PC-3 (cell line): ENCODE measurements at regions not wholly inside any gene's neighbourhood (a gene's known extent, or its start where the extent isn't known, plus 50 kb on each side); places are given as distances from the start of the nearest gene placed in this dataset.

Source experiments
- ATAC-seq: fragments of 200-7000 bp; cut with Tn5 transposase; 2 replicates; pipeline ENCODE4 v1.9.1; 2020; ENCODE audit warnings: mild to moderate bottlenecking, moderate library complexity
- BruUV-seq: library from RNA; stranded (reverse); fragments of 400-500 nt; replicated peaks from 2 replicates; lab custom pipeline; 2021; lab: Mats Ljungman, UMichigan
- CTCF ChIA-PET: fragments of 300-600 bp; sonication (Branson Sonifier 250); formaldehyde crosslinking; loops from one replicate; lab custom pipeline; 2022; ENCODE audit warnings: antibody characterized with exemption; lab: Charles Lee
- POLR2A ChIA-PET: fragments of 300-600 bp; sonication (Branson Sonifier 250); formaldehyde crosslinking; loops from one replicate; lab custom pipeline; 2022; ENCODE audit warnings: antibody characterized with exemption; ENCODE audit not compliant: unreplicated experiment; lab: Charles Lee
- DNase-seq: peaks from one replicate; pipeline ENCODE4 v3.0.0-alpha.2; 2015
- H2AFZ ChIP-seq: fragments of 300-600 bp; sonication (generic); 2 replicates; pipeline ENCODE4 v1.6.0; 2016; ENCODE audit warnings: antibody characterized with exemption, low read length
- H3F3A ChIP-seq: fragments of 300-600 bp; sonication (generic); one replicate; pipeline ENCODE4 v1.6.0; 2017; ENCODE audit warnings: antibody characterized with exemption, low read length, control low read depth, mild to moderate bottlenecking; ENCODE audit not compliant: unreplicated experiment
- H3K27ac ChIP-seq: fragments of 300-600 bp; sonication (generic); 2 replicates; pipeline ENCODE4 v1.5.1; 2016; ENCODE audit warnings: mild to moderate bottlenecking, low read length
- H3K27me3 ChIP-seq: fragments of 300-600 bp; sonication (generic); 2 replicates; pipeline ENCODE4 v1.6.1; 2016; ENCODE audit warnings: low read length, mixed read lengths
- H3K36me3 ChIP-seq: fragments of 300-600 bp; sonication (generic); 2 replicates; pipeline ENCODE4 v1.6.1; 2016; ENCODE audit warnings: low read depth, mixed run types, low read length, mixed read lengths
- H3K4me1 ChIP-seq: fragments of 300-600 bp; sonication (generic); 2 replicates; pipeline ENCODE4 v1.5.1; 2016; ENCODE audit warnings: low read length; ENCODE audit not compliant: insufficient read depth
- H3K4me2 ChIP-seq: fragments of 300-600 bp; sonication (generic); 2 replicates; pipeline ENCODE4 v1.6.0; 2016; ENCODE audit warnings: low read length
- H3K4me3 ChIP-seq: fragments of 300-600 bp; sonication (generic); 2 replicates; pipeline ENCODE4 v1.5.1; 2016; ENCODE audit warnings: mild to moderate bottlenecking, low read length, mixed read lengths
- H3K79me2 ChIP-seq: fragments of 300-600 bp; sonication (generic); 2 replicates; pipeline ENCODE4 v1.6.1; 2017; ENCODE audit warnings: low read length, mixed read lengths
- H3K9ac ChIP-seq: fragments of 300-600 bp; sonication (generic); 2 replicates; pipeline ENCODE4 v1.6.0; 2016; ENCODE audit warnings: mild to moderate bottlenecking, low read length
- H3K9me2 ChIP-seq: fragments of 300-600 bp; sonication (generic); replicated peaks from 2 replicates; pipeline ENCODE4 v1.6.1; 2016; ENCODE audit warnings: mixed run types, low read length, mixed read lengths
- H3K9me3 ChIP-seq: fragments of 300-600 bp; sonication (generic); 2 replicates; pipeline ENCODE4 v1.6.1; 2016; ENCODE audit warnings: low read length, mixed read lengths
- H4K20me1 ChIP-seq: fragments of 300-600 bp; sonication (generic); 2 replicates; pipeline ENCODE4 v1.6.1; 2016; ENCODE audit warnings: low read length, mixed read lengths
- EZH2 ChIP-seq: fragments of 300-600 bp; sonication (generic); IDR thresholded peaks from one replicate; pipeline ENCODE4 v1.6.1; 2017; ENCODE audit warnings: antibody characterized with exemption, mild to moderate bottlenecking, low read length; ENCODE audit not compliant: unreplicated experiment
- EZH2phosphoT487 ChIP-seq: fragments of 300-600 bp; sonication (generic); IDR thresholded peaks from 2 replicates; pipeline ENCODE4 v1.6.1; 2018; ENCODE audit warnings: mild to moderate bottlenecking, antibody characterized with exemption, low read length, borderline replicate concordance
- intact Hi-C: fragments of 100-400 bp; cut with micrococcal nuclease; formaldehyde crosslinking; loops from 2 replicates; pipeline ENCODE4 v1.9.0; 2023
- TF ChIP-seq, protein P1 (sequence below): fragments of 300-600 bp; sonication (generic); conservative IDR thresholded peaks from 2 replicates; pipeline ENCODE4 v1.5.1; 2017; ENCODE audit warnings: antibody characterized with exemption, low read depth, mild to moderate bottlenecking, low read length

DNA sequence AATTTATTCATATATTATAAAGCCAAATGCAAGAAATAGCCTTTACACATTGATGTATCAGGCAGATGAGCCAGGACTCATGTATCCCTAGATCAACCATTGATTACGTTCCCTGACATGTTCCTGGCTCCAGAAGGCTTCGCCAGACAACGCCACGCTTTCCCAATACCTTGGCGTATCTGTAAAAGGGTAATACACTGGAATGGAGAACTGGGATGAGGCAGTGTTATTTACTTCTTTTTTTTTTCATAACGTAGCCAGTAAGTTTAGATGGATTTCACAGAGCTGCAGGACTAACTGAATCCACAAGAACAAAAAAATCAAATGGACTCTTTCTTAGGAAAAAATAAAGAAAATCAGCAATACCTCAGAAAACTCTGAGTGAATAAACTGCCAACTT lies 588.1 kb upstream of the SEMA3D start:
- Histone ChIP-seq H3F3A (no peaks in the 10 kb centered on the region), H3K36me3 (no peaks in the 10 kb centered on the region), H3K9me2 (no peaks in the 10 kb centered on the region), H3K27me3 (no peaks in the 10 kb centered on the region), H2AFZ (no peak overlapping the region), H3K9me3 (no peaks in the 10 kb centered on the region), H3K79me2 (no peaks in the 10 kb centered on the region), H3K4me2 (no peak overlapping the region), H3K4me3 (no peak overlapping the region), H3K4me1 (no peaks in the 10 kb centered on the region), H4K20me1 (no peaks in the 10 kb centered on the region), H3K9ac (no peak overlapping the region), H3K27ac (no peak overlapping the region)
- POLR2A ChIA-PET: no interaction called here
- intact Hi-C loops: no loop called here
- CTCF ChIA-PET: no interaction called here
- no TSS peak for BruUV-seq
- ATAC-seq: no peak
- DNase-seq: no peak
- TF ChIP-seq, protein P1, sequence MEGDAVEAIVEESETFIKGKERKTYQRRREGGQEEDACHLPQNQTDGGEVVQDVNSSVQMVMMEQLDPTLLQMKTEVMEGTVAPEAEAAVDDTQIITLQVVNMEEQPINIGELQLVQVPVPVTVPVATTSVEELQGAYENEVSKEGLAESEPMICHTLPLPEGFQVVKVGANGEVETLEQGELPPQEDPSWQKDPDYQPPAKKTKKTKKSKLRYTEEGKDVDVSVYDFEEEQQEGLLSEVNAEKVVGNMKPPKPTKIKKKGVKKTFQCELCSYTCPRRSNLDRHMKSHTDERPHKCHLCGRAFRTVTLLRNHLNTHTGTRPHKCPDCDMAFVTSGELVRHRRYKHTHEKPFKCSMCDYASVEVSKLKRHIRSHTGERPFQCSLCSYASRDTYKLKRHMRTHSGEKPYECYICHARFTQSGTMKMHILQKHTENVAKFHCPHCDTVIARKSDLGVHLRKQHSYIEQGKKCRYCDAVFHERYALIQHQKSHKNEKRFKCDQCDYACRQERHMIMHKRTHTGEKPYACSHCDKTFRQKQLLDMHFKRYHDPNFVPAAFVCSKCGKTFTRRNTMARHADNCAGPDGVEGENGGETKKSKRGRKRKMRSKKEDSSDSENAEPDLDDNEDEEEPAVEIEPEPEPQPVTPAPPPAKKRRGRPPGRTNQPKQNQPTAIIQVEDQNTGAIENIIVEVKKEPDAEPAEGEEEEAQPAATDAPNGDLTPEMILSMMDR: no peak
- no peak for TF ChIP-seq EZH2phosphoT487
- no peak for TF ChIP-seq EZH2

DNA sequence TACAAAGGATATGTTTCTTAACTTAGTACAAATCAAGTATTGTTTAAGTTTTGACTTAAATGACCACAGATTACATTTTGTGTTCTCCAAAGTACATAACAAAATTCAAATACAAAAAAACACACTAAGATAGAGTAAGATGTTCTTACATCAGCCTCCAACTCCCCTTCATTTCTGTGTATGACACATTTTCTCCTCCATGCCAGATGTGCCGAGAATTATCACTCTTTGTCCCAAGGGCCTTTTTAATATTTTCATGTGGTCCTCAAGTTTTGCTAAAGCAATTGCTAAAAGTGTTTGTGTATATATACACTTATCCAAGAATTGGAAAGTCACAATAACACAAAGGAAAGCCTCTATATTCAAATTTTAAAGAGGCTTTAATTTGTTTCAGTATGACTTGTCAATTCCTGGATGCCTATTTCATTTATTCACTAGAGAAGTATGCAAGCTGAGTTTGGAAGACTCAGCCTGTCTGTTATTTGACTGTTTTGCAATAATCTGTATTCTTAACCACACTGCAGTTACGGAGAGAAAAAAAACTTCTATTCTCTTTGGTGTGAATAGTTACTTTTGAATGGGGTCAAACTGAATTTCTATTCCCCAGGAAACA lies 586.4 kb upstream of the SEMA3D start:
- Histone ChIP-seq H3K4me2 (no peak overlapping the region), H3K36me3 (no peaks in the 10 kb centered on the region), H3K27ac (no peak overlapping the region), H3K9me3 (no peaks in the 10 kb centered on the region), H3F3A (no peaks in the 10 kb centered on the region), H3K9me2 (no peaks in the 10 kb centered on the region), H3K4me3 (no peak overlapping the region), H3K4me1 (no peaks in the 10 kb centered on the region), H2AFZ (no peak overlapping the region), H4K20me1 (no peaks in the 10 kb centered on the region), H3K79me2 (no peaks in the 10 kb centered on the region), H3K27me3 (no peaks in the 10 kb centered on the region), H3K9ac (no peak overlapping the region)
- ATAC-seq: no peak
- no TSS peak for BruUV-seq
- DNase-seq: no peak
- intact Hi-C loops: no loop called here
- ChIA-PET CTCF (no interaction called here), POLR2A (no interaction called here)
- TF ChIP-seq EZH2 (no peak), EZH2phosphoT487 (no peak)
- TF ChIP-seq, protein P1: no peak

DNA sequence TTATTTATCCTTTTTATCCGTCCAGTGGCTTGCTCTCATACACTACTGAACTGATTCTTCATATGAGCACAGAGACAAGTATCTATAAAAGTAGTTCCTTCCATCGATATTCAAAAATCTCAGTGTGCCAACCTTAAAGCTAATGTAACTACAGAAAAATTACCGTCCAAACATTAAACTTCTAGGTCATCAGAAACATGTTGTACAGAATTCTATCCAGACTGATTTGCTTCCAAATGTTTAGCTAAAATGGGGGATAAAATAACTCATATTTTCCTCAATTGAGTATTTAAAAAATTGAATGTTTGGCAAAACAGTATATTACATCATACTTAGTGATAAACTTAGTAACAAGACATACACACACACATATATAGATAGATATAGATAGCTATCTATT lies 584.7 kb upstream of the SEMA3D start:
- no peaks in the 10 kb centered on the region for H3K9me2 ChIP-seq
- H3K4me1 ChIP-seq: no peaks in the 10 kb centered on the region
- no peaks in the 10 kb centered on the region for H4K20me1 ChIP-seq
- H3K4me2 ChIP-seq: no peak overlapping the region
- H2AFZ ChIP-seq: no peak overlapping the region
- no peaks in the 10 kb centered on the region for H3K36me3 ChIP-seq
- H3F3A ChIP-seq: no peaks in the 10 kb centered on the region
- ChIA-PET POLR2A (no interaction called here), CTCF (no interaction called here)
- H3K4me3 ChIP-seq: no peak overlapping the region
- TF ChIP-seq EZH2phosphoT487: no peak
- ATAC-seq: no peak
- no peaks in the 10 kb centered on the region for H3K9me3 ChIP-seq
- no peak overlapping the region for H3K27ac ChIP-seq
- DNase-seq: no peak
- intact Hi-C loops: no loop called here
- H3K79me2 ChIP-seq: no peaks in the 10 kb centered on the region
- no TSS peak for BruUV-seq
- H3K27me3 ChIP-seq: no peaks in the 10 kb centered on the region
- no peak overlapping the region for H3K9ac ChIP-seq
